Stimulated activated effector memory CD8-positive, alpha-beta T cell treated with anti-CD3 and anti-CD28 coated beads, Interleukin-12 subunit alpha, Interleukin-12 subunit beta, amount 100 ng/mL, for 72 hours (primary cell): ENCODE measurements at regions not wholly inside any gene's neighbourhood (a gene's known extent, or its start where the extent isn't known, plus 50 kb on each side); places are given as distances from the start of the nearest gene placed in this dataset.
A peak's percentile ranks its signal among the peaks of the same experiment; 100 is the strongest.
"Not testable (repeated sequence)": the region's sequence is repeated elsewhere in the genome, so short reads cannot be mapped to it uniquely, and the experiment has no call there.

ENCODE experiments used
- ATAC-seq: fragments of 150-1000 bp; cut with Tn5 transposase; 2 replicates; pipeline ENCODE4 v1.10.0; 2021
- DNase-seq, 2 donors: peaks; one replicate each; pipeline ENCODE4 v3.0.0; 2021 to 2022; ENCODE audit warnings: low spot score in 2 of 2
- H3K27ac Mint-ChIP-seq: one replicate; pipeline ENCODE4 v1.8.0; 2022; ENCODE audit warnings: mild to moderate bottlenecking, mixed read lengths
- H3K36me3 Mint-ChIP-seq: one replicate; pipeline ENCODE4 v1.8.0; 2022; ENCODE audit warnings: mild to moderate bottlenecking, mixed read lengths
- H3K4me1 Mint-ChIP-seq: one replicate; pipeline ENCODE4 v1.8.0; 2022; ENCODE audit warnings: mixed read lengths
- H3K4me3 Mint-ChIP-seq: one replicate; pipeline ENCODE4 v1.8.0; 2022; ENCODE audit warnings: mild to moderate bottlenecking, mixed read lengths
- H3K9me3 Mint-ChIP-seq: one replicate; pipeline ENCODE4 v1.8.0; 2022; ENCODE audit warnings: mixed read lengths

DNA sequence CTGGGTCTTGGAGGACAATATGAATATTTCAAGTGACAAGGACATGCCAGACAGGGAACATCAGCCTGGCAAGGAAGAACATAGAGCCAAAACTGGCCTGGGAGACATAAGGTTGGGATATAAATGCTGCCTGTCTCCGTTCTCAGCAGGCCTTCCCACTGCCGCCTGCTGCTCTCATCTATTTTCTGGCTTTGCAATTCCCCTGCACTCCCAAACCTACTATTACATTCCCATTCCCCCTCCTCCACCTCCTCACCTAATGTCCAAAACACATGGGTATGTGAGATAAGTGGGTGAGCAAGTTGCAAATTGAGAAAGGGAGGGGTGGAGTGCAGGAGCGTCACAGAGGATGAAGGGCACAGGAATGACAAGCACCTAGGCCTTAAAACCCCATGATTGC is 244.3 kb upstream of the CDH8 start:
- ATAC-seq (no peak), DNase-seq (no peak)
- Mint-ChIP-seq H3K27ac (no peak overlapping the region), H3K4me1 (no peaks in the 10 kb centered on the region), H3K4me3 (no peak overlapping the region), H3K9me3 (peaks cover 10% of the 10 kb centered on the region), H3K36me3 (no peaks in the 10 kb centered on the region)

DNA sequence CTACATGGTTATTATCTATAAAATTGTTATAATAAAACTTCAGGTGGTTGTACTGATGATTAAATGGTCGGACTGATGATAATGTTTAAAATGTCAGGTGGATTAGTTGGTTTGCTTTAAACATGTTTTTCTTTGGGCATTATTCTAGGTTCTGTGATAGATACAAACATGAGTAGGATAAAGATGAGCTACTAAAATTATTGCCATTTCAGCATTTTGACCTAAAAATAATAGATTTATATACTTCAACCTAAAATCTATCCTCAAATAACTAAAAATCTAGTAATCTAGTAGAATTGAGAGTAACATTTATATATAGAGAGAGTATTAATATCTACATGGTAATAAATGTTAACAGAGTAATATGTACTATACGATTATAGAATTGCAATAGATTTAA is 241.7 kb upstream of the CDH8 start:
- Mint-ChIP-seq H3K4me3 (no peak overlapping the region), H3K27ac (no peak overlapping the region), H3K36me3 (no peaks in the 10 kb centered on the region), H3K4me1 (no peaks in the 10 kb centered on the region), H3K9me3 (peaks cover 19% of the 10 kb centered on the region)
- DNase-seq, result no peak
- no peak for ATAC-seq

- Mint-ChIP-seq H3K9me3 (peaks cover 16% of the 10 kb centered on the region), H3K36me3 (no peaks in the 10 kb centered on the region), H3K27ac (no peak overlapping the region), H3K4me1 (no peaks in the 10 kb centered on the region), H3K4me3 (no peak overlapping the region)
- DNase-seq (no peak), ATAC-seq (no peak)
Observed at GRCh38 chr16:62276637-62277036, 240.4 kb upstream of the CDH8 start.

GRCh38 chr16:62272035-62272434 is 235.8 kb upstream of the CDH8 start:
- Mint-ChIP-seq H3K36me3 (no peaks in the 10 kb centered on the region), H3K4me3 (no peak overlapping the region), H3K4me1 (no peaks in the 10 kb centered on the region), H3K27ac (no peak overlapping the region), H3K9me3 (peaks cover 27% of the 10 kb centered on the region)
- DNase-seq, result no peak
- ATAC-seq, result no peak

GRCh38 chr16:62261760-62262159 is 225.5 kb upstream of the CDH8 start:
- Mint-ChIP-seq H3K4me3 (no peak overlapping the region), H3K9me3 (peaks cover 31% of the 10 kb centered on the region), H3K27ac (no peak overlapping the region), H3K4me1 (no peaks in the 10 kb centered on the region), H3K36me3 (no peaks in the 10 kb centered on the region)
- DNase-seq (no peak), ATAC-seq (no peak)

GRCh38 chr16:62258931-62259435 is 222.7 kb upstream of the CDH8 start:
- not testable (repeated sequence) for H3K36me3 Mint-ChIP-seq, H3K4me3 Mint-ChIP-seq, ATAC-seq, H3K27ac Mint-ChIP-seq, DNase-seq, H3K4me1 Mint-ChIP-seq
- H3K9me3 Mint-ChIP-seq, result peaks cover 18% of the 10 kb centered on the region

- no peaks in the 10 kb centered on the region for H3K36me3 Mint-ChIP-seq
- H3K4me3 Mint-ChIP-seq, result no peak overlapping the region
- DNase-seq (no peak), ATAC-seq (no peak)
- no peak overlapping the region for H3K27ac Mint-ChIP-seq
- H3K9me3 Mint-ChIP-seq, result peaks cover 15% of the 10 kb centered on the region
- H3K4me1 Mint-ChIP-seq, result no peaks in the 10 kb centered on the region
Observed at GRCh38 chr16:62256406-62256805, 220.2 kb upstream of the CDH8 start.

DNA sequence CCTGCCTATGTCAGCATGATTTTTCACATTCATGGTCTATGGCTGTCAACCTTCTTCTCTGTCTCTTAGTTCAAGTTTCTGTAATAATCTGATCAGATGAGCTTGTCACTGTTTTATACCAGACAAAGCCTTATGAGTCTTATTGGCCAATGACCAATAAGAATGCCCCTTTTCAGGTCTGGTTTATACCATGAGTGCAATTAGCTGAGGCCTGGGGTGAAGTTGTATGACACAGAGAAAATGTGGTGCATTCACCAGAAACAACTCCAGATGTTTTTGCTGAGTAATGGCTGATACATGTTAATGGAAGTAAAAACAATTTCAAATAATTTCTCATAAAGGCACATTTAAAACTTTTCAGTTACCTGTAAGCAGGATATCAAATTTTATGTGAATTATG is 218.6 kb upstream of the CDH8 start:
- peaks cover 18% of the 10 kb centered on the region for H3K9me3 Mint-ChIP-seq
- H3K4me3 Mint-ChIP-seq, result no peak overlapping the region
- no peaks in the 10 kb centered on the region for H3K36me3 Mint-ChIP-seq
- ATAC-seq (no peak), DNase-seq (no peak)
- no peaks in the 10 kb centered on the region for H3K4me1 Mint-ChIP-seq
- H3K27ac Mint-ChIP-seq, result no peak overlapping the region

DNA sequence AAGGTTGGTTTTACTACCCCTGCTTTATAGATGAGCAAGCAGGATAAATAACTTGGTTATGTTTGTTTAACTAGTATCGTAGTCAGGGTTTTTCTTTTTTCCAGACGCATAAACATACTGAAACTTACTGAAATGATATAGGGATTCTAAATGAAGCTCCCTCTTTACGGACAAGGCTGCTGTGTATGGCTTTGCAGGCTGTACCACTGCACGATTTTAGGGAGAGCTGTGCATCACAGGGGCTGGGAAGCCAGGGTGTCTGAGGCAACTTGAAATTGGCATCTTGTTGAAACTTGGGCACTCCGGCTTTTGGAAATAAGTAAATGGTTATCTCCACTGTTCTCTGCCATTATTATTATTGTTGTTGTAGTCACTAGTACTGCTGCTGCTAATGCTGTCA is 218.1 kb upstream of the CDH8 start:
- no peak overlapping the region for H3K4me3 Mint-ChIP-seq
- no peaks in the 10 kb centered on the region for H3K4me1 Mint-ChIP-seq
- DNase-seq (no peak), ATAC-seq (no peak)
- H3K36me3 Mint-ChIP-seq, result no peaks in the 10 kb centered on the region
- H3K27ac Mint-ChIP-seq, result no peak overlapping the region
- peaks cover 15% of the 10 kb centered on the region for H3K9me3 Mint-ChIP-seq

DNA sequence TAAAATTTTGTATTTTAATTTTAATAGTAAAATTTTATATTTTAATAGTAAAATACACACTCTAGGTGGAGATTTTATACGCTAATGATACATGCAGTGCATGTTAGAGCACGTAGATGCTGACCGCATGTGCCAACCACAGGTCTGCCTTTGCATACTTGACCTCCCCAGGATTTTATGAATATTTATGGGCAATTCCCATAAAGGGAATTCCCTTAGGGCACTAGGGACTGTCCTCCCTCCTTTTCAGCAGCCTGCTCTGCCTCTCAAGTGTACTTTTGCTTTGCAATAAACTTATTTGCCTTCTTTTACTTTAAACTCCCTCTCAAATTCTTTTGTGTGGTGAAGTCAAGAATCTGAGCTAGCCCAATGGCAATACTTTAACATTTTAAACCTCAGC is 217.7 kb upstream of the CDH8 start:
- DNase-seq, result no peak
- Mint-ChIP-seq H3K36me3 (no peaks in the 10 kb centered on the region), H3K9me3 (peaks cover 16% of the 10 kb centered on the region), H3K4me3 (no peak overlapping the region), H3K4me1 (no peaks in the 10 kb centered on the region), H3K27ac (no peak overlapping the region)
- no peak for ATAC-seq

- Mint-ChIP-seq H3K36me3 (no peaks in the 10 kb centered on the region), H3K4me1 (no peaks in the 10 kb centered on the region), H3K4me3 (no peak overlapping the region), H3K27ac (no peak overlapping the region), H3K9me3 (peaks cover 29% of the 10 kb centered on the region)
- DNase-seq (no peak), ATAC-seq (no peak)
Observed at GRCh38 chr16:62249069-62249468, 212.8 kb upstream of the CDH8 start.

GRCh38 chr16:62240722-62241121 is 204.5 kb upstream of the CDH8 start:
- Mint-ChIP-seq H3K4me3 (no peak overlapping the region), H3K36me3 (no peaks in the 10 kb centered on the region), H3K27ac (no peak overlapping the region), H3K4me1 (no peaks in the 10 kb centered on the region), H3K9me3 (peaks cover 12% of the 10 kb centered on the region)
- ATAC-seq, result no peak
- no peak for DNase-seq

GRCh38 chr16:62225675-62226074 is 189.4 kb upstream of the CDH8 start:
- DNase-seq (no peak), ATAC-seq (peak; percentile 48)
- Mint-ChIP-seq H3K27ac (no peak overlapping the region), H3K4me3 (no peak overlapping the region), H3K9me3 (peaks cover 8% of the 10 kb centered on the region), H3K36me3 (no peaks in the 10 kb centered on the region), H3K4me1 (no peaks in the 10 kb centered on the region)

DNA sequence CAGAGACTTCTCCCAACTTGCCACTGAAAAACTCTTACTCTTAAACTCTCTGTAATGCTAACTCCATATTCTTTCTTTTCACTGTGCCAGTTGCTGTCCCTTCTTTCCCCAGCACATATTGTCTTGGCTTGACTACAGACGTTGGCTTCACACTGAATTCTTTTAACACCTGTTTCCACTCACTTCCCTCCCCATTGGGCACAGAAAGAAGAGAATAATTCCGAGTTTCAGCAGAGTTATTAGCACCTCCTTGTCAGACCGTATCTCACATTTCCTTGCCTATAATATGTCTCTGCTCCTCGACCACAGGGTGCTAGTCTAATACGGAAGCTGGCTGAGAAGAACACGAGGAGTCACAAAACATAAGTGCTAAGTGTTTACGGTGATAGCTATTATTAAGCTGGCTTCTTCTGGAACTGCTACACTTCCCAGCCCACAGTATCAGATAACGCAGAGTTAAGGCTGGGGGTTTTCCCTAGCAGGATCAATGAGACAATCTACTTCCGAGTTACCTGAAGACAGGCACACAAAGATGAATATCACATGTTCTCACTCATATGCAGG is 188.5 kb upstream of the CDH8 start:
- Mint-ChIP-seq H3K27ac (no peak overlapping the region), H3K4me1 (no peaks in the 10 kb centered on the region), H3K4me3 (no peak overlapping the region), H3K36me3 (no peaks in the 10 kb centered on the region), H3K9me3 (peaks cover 13% of the 10 kb centered on the region)
- ATAC-seq, result no peak
- DNase-seq, result no peak

- Mint-ChIP-seq H3K4me1 (no peaks in the 10 kb centered on the region), H3K36me3 (no peaks in the 10 kb centered on the region), H3K4me3 (no peak overlapping the region), H3K9me3 (peaks cover 20% of the 10 kb centered on the region), H3K27ac (no peak overlapping the region)
- ATAC-seq, result no peak
- DNase-seq, result no peak
Observed at GRCh38 chr16:62216837-62217236, 180.6 kb upstream of the CDH8 start.

GRCh38 chr16:62213763-62214162 is 177.5 kb upstream of the CDH8 start:
- no peaks in the 10 kb centered on the region for H3K4me1 Mint-ChIP-seq
- ATAC-seq (peak; percentile 16), DNase-seq (no peak)
- no peak overlapping the region for H3K27ac Mint-ChIP-seq
- H3K36me3 Mint-ChIP-seq, result no peaks in the 10 kb centered on the region
- no peak overlapping the region for H3K4me3 Mint-ChIP-seq
- H3K9me3 Mint-ChIP-seq, result peaks cover 28% of the 10 kb centered on the region

GRCh38 chr16:62208934-62209333 is 172.7 kb upstream of the CDH8 start:
- Mint-ChIP-seq H3K27ac (no peak overlapping the region), H3K4me3 (no peak overlapping the region), H3K36me3 (no peaks in the 10 kb centered on the region), H3K4me1 (no peaks in the 10 kb centered on the region), H3K9me3 (peaks cover 27% of the 10 kb centered on the region)
- DNase-seq (no peak), ATAC-seq (no peak)
